Thyroid gland (tissue), 4 donors: ENCODE measurements at regions not wholly inside any gene's neighbourhood (a gene's known extent, or its start where the extent isn't known, plus 50 kb on each side); places are given as distances from the start of the nearest gene placed in this dataset.
"Not testable (repeated sequence)": the region's sequence is repeated elsewhere in the genome, so short reads cannot be mapped to it uniquely, and the experiment has no call there.

Experiments used
- DNase-seq, 2 donors: peaks; one replicate each; pipeline ENCODE4 v3.0.0-alpha.2; 2019
- H3K27ac ChIP-seq, 3 donors: fragments of 200-600 bp; sonication (generic); 1 replicate in 2 of 3; 2 replicates in 1 of 3; pipeline ENCODE4 v1.5.1; 2016 to 2019; ENCODE audit warnings: mild to moderate bottlenecking in 1 of 3, moderate library complexity in 1 of 3
- H3K27me3 ChIP-seq: fragments of 200-600 bp; sonication (generic); one replicate; pipeline ENCODE4 v1.5.1; 2019
- H3K36me3 ChIP-seq, 2 donors: fragments of 200-600 bp; sonication (generic); one replicate each; pipeline ENCODE4 v1.5.1; 2016 to 2019
- H3K4me1 ChIP-seq, 2 donors: fragments of 200-600 bp; sonication (generic); one replicate each; pipeline ENCODE4 v1.5.1; 2017 to 2019
- H3K4me3 ChIP-seq, 3 donors: fragments of 200-600 bp; sonication (generic); replicated peaks in 1 of 3; 1 replicate in 2 of 3; 2 replicates in 1 of 3; pipeline ENCODE4 v1.5.1; 2016; ENCODE audit warnings: mild to moderate bottlenecking in 1 of 3
- H3K9me3 ChIP-seq: fragments of 200-600 bp; sonication (generic); one replicate; pipeline ENCODE4 v1.5.1; 2017
- POLR2A ChIP-seq, 2 donors: fragments of 450-650 bp; IDR thresholded peaks; one replicate each; pipeline ENCODE4 v1.6.1; 2017; ENCODE audit warnings: antibody characterized with exemption in 2 of 2, mild to moderate bottlenecking in 2 of 2, moderate library complexity in 1 of 2
- WGBS, 2 donors: methylation state at CpG; one replicate each; pipeline ENCODE4 v1.1.5; 2017; 5-methylcytosine and 5-hydroxymethylcytosine counted together
- intact Hi-C: fragments of 100-400 bp; cut with DNase I; formaldehyde crosslinking; loops from one replicate; pipeline ENCODE4 v1.15.1; 2023
- TF ChIP-seq, protein P1 (sequence below), 6 experiments: fragments of 200-600 bp in 3 of 6; fragments of 450-650 bp in 3 of 6; sonication (generic) in 3 of 6; IDR thresholded peaks; one replicate each; pipeline ENCODE4 v1.5.1; 2016 to 2019; ENCODE audit warnings: antibody characterized with exemption in 6 of 6, mild to moderate bottlenecking in 2 of 6, inconsistent platforms in 1 of 6, moderate library complexity in 1 of 6

DNA sequence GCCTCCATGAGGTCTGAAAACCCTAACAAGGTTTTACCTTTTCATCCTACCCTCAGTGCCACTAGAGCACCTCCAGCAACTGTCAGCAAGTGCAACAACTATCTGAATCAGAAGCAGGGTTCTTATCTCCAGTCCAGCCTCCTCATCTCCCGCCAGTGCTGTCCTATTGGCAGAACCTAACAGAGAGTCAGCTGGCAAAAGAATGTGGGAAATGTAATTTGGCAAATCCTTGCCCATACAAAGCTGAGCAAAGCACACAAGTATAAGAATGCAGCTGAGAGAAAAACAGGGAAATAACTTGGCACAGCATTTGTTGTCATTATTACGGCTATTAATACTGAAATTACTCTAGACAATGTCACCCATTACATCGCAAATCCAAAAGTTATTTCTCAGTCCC is 124.2 kb downstream of the ATP6V1G3 start:
- intact Hi-C loops: no loop called here
- H3K27me3 ChIP-seq: no peaks in the 10 kb centered on the region
- 63 to 74% methylated on average over 3 of the region's 3 CpGs for WGBS, 2 donors
- TF ChIP-seq, protein P1, sequence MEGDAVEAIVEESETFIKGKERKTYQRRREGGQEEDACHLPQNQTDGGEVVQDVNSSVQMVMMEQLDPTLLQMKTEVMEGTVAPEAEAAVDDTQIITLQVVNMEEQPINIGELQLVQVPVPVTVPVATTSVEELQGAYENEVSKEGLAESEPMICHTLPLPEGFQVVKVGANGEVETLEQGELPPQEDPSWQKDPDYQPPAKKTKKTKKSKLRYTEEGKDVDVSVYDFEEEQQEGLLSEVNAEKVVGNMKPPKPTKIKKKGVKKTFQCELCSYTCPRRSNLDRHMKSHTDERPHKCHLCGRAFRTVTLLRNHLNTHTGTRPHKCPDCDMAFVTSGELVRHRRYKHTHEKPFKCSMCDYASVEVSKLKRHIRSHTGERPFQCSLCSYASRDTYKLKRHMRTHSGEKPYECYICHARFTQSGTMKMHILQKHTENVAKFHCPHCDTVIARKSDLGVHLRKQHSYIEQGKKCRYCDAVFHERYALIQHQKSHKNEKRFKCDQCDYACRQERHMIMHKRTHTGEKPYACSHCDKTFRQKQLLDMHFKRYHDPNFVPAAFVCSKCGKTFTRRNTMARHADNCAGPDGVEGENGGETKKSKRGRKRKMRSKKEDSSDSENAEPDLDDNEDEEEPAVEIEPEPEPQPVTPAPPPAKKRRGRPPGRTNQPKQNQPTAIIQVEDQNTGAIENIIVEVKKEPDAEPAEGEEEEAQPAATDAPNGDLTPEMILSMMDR (IDR thresholded peaks at IDR 0.05): no peak
- no peak for TF ChIP-seq POLR2A (IDR thresholded peaks at IDR 0.05)
- no peak overlapping the region for H3K4me3 ChIP-seq
- no peaks in the 10 kb centered on the region for H3K9me3 ChIP-seq
- no peak overlapping the region for H3K27ac ChIP-seq
- no peak for DNase-seq
- no peaks in the 10 kb centered on the region for H3K36me3 ChIP-seq
- H3K4me1 ChIP-seq: no peaks in the 10 kb centered on the region

DNA sequence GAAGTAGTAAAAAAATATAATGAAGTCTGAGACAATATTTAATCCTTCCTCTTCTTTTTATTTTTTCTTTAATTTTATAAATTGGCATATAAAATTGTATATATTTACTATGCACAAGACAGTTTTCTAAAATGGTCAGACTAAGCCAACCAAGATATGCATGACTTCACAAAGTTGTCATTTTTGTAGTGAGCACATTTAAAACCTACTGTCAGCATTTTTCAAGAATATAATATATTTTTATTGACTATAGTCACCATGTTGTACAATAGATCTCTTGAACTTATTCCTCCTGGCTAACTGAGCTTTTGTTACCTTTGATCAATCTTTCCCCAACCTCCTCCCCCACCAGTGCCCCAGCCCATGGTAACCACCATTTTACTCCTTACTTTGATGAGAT is 129.2 kb downstream of the ATP6V1G3 start:
- H3K27me3 ChIP-seq: no peaks in the 10 kb centered on the region
- no peaks in the 10 kb centered on the region for H3K4me1 ChIP-seq
- intact Hi-C loops: no loop called here
- H3K36me3 ChIP-seq: no peaks in the 10 kb centered on the region
- H3K9me3 ChIP-seq: no peaks in the 10 kb centered on the region
- H3K4me3 ChIP-seq: no peak overlapping the region
- no peak for DNase-seq
- no peak for TF ChIP-seq POLR2A (IDR thresholded peaks at IDR 0.05)
- TF ChIP-seq, protein P1 (IDR thresholded peaks at IDR 0.05): no peak
- H3K27ac ChIP-seq: no peak overlapping the region

DNA sequence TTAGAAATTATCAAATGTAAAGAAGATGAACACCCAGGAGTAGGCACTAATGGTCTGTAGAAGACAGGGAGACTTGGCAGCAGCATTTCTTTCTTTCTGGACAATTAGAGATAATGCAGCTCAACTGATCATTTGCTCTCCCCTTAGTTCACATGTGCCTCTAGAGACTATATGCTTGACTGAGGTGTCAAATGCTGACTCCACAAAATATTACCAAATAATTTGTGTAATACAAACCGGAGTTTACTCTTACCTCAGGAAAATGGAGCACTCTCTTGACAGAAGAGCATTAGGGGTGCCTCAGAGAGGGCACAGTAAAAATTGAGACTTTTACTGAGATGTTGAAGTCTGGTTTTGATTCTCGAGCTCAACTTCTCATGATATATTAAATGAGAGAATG is 131.8 kb downstream of the ATP6V1G3 start:
- Histone ChIP-seq H3K27me3 (no peaks in the 10 kb centered on the region), H3K4me1 (no peaks in the 10 kb centered on the region), H3K9me3 (no peaks in the 10 kb centered on the region), H3K36me3 (no peaks in the 10 kb centered on the region), H3K4me3 (no peak overlapping the region), H3K27ac (no peak overlapping the region)
- no peak for DNase-seq
- 86 to 89% methylated on average over 2 of the region's 2 CpGs for WGBS, 2 donors
- intact Hi-C loops: no loop called here
- TF ChIP-seq POLR2A (IDR thresholded peaks at IDR 0.05): no peak
- TF ChIP-seq, protein P1 (IDR thresholded peaks at IDR 0.05): no peak

DNA sequence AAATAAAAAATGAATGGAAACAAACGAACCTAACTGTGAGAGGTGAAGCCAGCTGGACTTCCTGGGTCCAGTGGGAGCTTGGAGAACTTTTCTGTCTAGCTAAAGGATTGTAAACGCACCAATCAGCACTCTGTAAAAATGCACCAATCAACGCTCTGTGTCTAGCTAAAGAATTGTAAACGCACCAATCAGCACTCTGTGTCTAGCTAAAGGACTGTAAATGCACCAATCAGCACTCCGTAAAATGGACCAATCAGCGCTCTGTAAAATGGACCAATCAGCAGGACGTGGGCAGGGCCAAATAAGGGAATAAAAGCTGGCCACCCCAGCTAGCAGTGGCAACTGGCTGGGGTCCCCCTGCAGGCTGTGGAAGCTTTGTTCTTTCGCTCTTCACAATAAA is 135.8 kb downstream of the ATP6V1G3 start:
- 92 to 93% methylated on average over 8 of the region's 8 CpGs for WGBS, 2 donors
- H3K9me3 ChIP-seq, H3K36me3 ChIP-seq, DNase-seq, H3K4me1 ChIP-seq, H3K27me3 ChIP-seq, H3K27ac ChIP-seq, H3K4me3 ChIP-seq, intact Hi-C loops: not testable (repeated sequence)

DNA sequence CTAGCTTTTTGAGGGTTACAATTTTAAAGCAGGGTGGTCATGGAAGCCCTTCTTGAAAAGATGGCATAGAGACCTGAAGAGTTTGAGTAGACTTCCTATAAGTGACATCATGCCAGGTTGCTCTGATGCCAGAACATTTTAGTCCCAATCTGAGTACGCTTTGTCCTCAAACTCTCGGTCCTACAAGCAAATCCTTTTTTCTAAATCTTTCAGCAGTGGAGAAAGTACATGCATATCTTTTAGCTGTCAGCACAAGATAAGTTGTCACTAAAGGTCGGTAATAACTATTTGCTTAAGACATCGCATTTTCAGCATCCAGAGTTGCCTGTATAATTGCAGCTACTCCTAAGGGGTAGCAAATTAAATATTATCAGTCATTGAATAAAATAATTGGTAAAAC is 140.4 kb downstream of the ATP6V1G3 start:
- no peak for DNase-seq
- Histone ChIP-seq H3K27ac (no peak overlapping the region), H3K9me3 (no peaks in the 10 kb centered on the region), H3K4me1 (no peaks in the 10 kb centered on the region), H3K27me3 (no peaks in the 10 kb centered on the region), H3K36me3 (no peaks in the 10 kb centered on the region), H3K4me3 (no peak overlapping the region)
- no peak for TF ChIP-seq POLR2A (IDR thresholded peaks at IDR 0.05)
- TF ChIP-seq, protein P1 (IDR thresholded peaks at IDR 0.05): no peak
- 79 to 82% methylated on average over 4 of the region's 4 CpGs for WGBS, 2 donors
- intact Hi-C loops: no loop called here

DNA sequence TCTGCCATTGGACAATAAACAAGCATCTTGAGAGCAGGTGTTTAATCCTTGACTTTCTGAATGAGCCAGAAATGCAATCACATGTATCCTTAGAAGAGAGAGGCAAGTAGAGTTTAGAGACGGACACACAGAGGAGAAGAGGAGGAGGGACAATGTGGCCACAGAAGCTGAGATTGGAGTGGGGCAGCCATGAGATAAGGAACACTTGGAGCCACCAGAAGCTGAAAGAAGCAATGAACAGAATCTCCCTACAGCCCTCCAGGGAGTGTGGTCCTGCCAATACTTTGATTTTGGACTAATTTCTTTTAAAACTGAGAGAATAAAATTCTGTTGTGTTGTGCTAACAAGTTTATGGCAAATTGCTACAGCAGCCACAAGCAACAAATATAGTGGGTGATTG is 141.0 kb downstream of the ATP6V1G3 start:
- intact Hi-C loops: no loop called here
- no peaks in the 10 kb centered on the region for H3K27me3 ChIP-seq
- H3K36me3 ChIP-seq: no peaks in the 10 kb centered on the region
- no peak overlapping the region for H3K4me3 ChIP-seq
- no peaks in the 10 kb centered on the region for H3K4me1 ChIP-seq
- no peaks in the 10 kb centered on the region for H3K9me3 ChIP-seq
- TF ChIP-seq POLR2A (IDR thresholded peaks at IDR 0.05): no peak
- TF ChIP-seq, protein P1 (IDR thresholded peaks at IDR 0.05): no peak
- no peak for DNase-seq
- no peak overlapping the region for H3K27ac ChIP-seq
- 57 to 72% methylated on average over 1 of the region's 1 CpG for WGBS, 2 donors
